AG04449 (cell line): ENCODE measurements at regions not wholly inside any gene's neighbourhood (a gene's known extent, or its start where the extent isn't known, plus 50 kb on each side); places are given as distances from the start of the nearest gene placed in this dataset.

Experiments used
- CTCF ChIA-PET: fragments of 350-600 bp; formaldehyde crosslinking; extraction: SDS; loops from one replicate; lab custom pipeline; 2021; ENCODE audit warnings: antibody characterized with exemption; lab: Yijun Ruan, JAX
- POLR2A ChIA-PET: fragments of 400-600, 350-600 bp; formaldehyde crosslinking; extraction: SDS; loops from one replicate; lab custom pipeline; 2020; ENCODE audit warnings: antibody characterized with exemption, inconsistent platforms; lab: Yijun Ruan, JAX
- DNase-seq: peaks from one replicate; pipeline ENCODE4 v3.0.0-alpha.2; 2010; ENCODE audit warnings: low read depth, low spot score
- H3K4me3 ChIP-seq: 2 replicates; pipeline ENCODE4 v1.5.1; 2011; ENCODE audit warnings: low read depth, mild to moderate bottlenecking, control low read depth, low read length
- TF ChIP-seq, protein P1 (sequence below): IDR thresholded peaks from one replicate; pipeline ENCODE4 v1.5.1; 2011; ENCODE audit warnings: mild to moderate bottlenecking, moderate library complexity, low read length, control low read depth, inconsistent platforms; ENCODE audit not compliant: insufficient read depth; ENCODE audit errors: missing control alignments

DNA sequence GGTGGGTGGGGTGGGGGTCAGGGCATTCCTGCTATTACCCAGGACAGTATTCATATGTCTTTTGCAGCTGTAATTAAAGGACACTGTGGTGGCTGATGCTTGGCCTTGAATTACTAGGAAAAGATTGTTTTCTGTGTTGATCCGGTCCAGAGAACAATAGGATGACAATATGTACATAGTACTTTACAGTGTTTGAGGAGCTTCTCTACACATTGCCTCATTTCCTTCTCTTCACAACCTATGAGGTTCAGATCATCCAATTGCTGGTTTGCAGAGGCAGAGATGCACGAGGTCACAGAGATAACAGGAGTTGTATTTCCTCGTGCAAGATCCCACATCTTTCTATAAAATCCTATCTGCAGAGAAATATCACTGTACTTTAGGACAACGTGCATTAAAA is 119.5 kb downstream of the LIPG start:
- ChIA-PET CTCF (interaction anchor here (0.6 kb wide), 1 partner anchor 9 kb away, joined by 3 read pairs; no protein-coding TSS in a partner anchor), POLR2A (no interaction called here)
- TF ChIP-seq, protein P1, sequence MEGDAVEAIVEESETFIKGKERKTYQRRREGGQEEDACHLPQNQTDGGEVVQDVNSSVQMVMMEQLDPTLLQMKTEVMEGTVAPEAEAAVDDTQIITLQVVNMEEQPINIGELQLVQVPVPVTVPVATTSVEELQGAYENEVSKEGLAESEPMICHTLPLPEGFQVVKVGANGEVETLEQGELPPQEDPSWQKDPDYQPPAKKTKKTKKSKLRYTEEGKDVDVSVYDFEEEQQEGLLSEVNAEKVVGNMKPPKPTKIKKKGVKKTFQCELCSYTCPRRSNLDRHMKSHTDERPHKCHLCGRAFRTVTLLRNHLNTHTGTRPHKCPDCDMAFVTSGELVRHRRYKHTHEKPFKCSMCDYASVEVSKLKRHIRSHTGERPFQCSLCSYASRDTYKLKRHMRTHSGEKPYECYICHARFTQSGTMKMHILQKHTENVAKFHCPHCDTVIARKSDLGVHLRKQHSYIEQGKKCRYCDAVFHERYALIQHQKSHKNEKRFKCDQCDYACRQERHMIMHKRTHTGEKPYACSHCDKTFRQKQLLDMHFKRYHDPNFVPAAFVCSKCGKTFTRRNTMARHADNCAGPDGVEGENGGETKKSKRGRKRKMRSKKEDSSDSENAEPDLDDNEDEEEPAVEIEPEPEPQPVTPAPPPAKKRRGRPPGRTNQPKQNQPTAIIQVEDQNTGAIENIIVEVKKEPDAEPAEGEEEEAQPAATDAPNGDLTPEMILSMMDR = no peak
- H3K4me3 ChIP-seq = no peak overlapping the region
- DNase-seq = no peak

GRCh38 chr18:49678440-49678839 is 116.6 kb downstream of the LIPG start:
- H3K4me3 ChIP-seq = no peak overlapping the region
- TF ChIP-seq, protein P1 = no peak
- ChIA-PET POLR2A (no interaction called here), CTCF (no interaction called here)
- no peak for DNase-seq

- CTCF ChIA-PET = no interaction called here
- POLR2A ChIA-PET = no interaction called here
- TF ChIP-seq, protein P1 = no peak
- DNase-seq = no peak
- H3K4me3 ChIP-seq = no peak overlapping the region
These were observed 116.0 kb downstream of the LIPG start for GRCh38 chr18:49677762-49678413.

GRCh38 chr18:49677081-49677480 is 115.2 kb downstream of the LIPG start:
- ChIA-PET CTCF (no interaction called here), POLR2A (no interaction called here)
- no peak overlapping the region for H3K4me3 ChIP-seq
- no peak for DNase-seq
- TF ChIP-seq, protein P1 = no peak

GRCh38 chr18:49673281-49673680 is 111.4 kb downstream of the LIPG start:
- TF ChIP-seq, protein P1 = no peak
- DNase-seq = no peak
- POLR2A ChIA-PET = interaction anchor here (0.6 kb wide), 1 partner anchor 75 kb away, joined by 3 read pairs; no protein-coding TSS in a partner anchor
- CTCF ChIA-PET = no interaction called here
- no peak overlapping the region for H3K4me3 ChIP-seq

DNA sequence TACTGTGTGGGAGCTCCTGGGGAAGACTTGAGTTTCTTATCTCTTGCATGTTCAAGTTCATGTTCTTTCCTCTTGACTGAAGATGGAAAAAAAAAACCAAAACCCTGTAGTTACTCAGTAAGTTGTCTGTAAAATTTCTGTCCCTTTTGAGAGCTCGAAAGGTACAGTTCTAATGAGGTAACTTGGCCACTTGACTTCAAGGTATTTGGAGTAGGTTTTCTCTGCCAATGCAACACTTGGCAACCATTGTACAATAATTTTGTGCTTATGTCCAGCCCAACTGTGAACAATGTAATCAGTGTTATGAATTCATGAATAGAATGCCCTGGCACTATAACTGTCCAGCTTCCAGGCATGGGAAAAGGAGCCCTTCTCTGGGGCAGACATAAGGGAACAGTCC is 111.0 kb downstream of the LIPG start:
- CTCF ChIA-PET = no interaction called here
- no peak for DNase-seq
- POLR2A ChIA-PET = no interaction called here
- no peak overlapping the region for H3K4me3 ChIP-seq
- TF ChIP-seq, protein P1 = no peak
